Adipocyte (in vitro differentiated cells): ENCODE measurements at regions not wholly inside any gene's neighbourhood (a gene's known extent, or its start where the extent isn't known, plus 50 kb on each side); places are given as distances from the start of the nearest gene placed in this dataset.
"Not testable (repeated sequence)": the region's sequence is repeated elsewhere in the genome, so short reads cannot be mapped to it uniquely, and the experiment has no call there.

Experiments used
- DNase-seq: peaks from one replicate; pipeline ENCODE4 v3.0.0-alpha.2; 2015; ENCODE audit warnings: low read depth
- H3K27me3 ChIP-seq: replicated peaks from 2 replicates; pipeline ENCODE4 v1.7.0; 2013; ENCODE audit warnings: mild to moderate bottlenecking, low read length, moderate library complexity; ENCODE audit not compliant: control insufficient read depth, insufficient read depth
- H3K36me3 ChIP-seq: 2 replicates; pipeline ENCODE4 v1.7.0; 2013; ENCODE audit warnings: low read length, mild to moderate bottlenecking, moderate library complexity; ENCODE audit not compliant: control insufficient read depth, insufficient read depth, severe bottlenecking
- H3K4me1 ChIP-seq: 2 replicates; pipeline ENCODE4 v1.7.0; 2013; ENCODE audit warnings: mild to moderate bottlenecking, low read length, moderate library complexity; ENCODE audit not compliant: control insufficient read depth, insufficient read depth
- H3K4me3 ChIP-seq: 2 replicates; pipeline ENCODE4 v1.7.0; 2013; ENCODE audit warnings: mild to moderate bottlenecking, low read length, moderate library complexity
- H3K9ac ChIP-seq: 2 replicates; pipeline ENCODE4 v1.7.0; 2013; ENCODE audit warnings: mild to moderate bottlenecking, low read length, moderate library complexity
- H3K9me3 ChIP-seq: 2 replicates; pipeline ENCODE4 v1.7.0; 2013; ENCODE audit warnings: mild to moderate bottlenecking, low read length, moderate library complexity; ENCODE audit not compliant: control insufficient read depth

- not testable (repeated sequence) for H3K36me3 ChIP-seq, H3K4me3 ChIP-seq, H3K9ac ChIP-seq, DNase-seq, H3K9me3 ChIP-seq, H3K27me3 ChIP-seq
- peaks cover 12% of the 10 kb centered on the region for H3K4me1 ChIP-seq
Observed at GRCh38 chr18:7178568-7178967, 52.3 kb upstream of the LRRC30 start.

GRCh38 chr18:7177116-7177744 is 53.7 kb upstream of the LRRC30 start:
- H3K4me3 ChIP-seq: no peak overlapping the region
- H3K27me3 ChIP-seq: no peaks in the 10 kb centered on the region
- DNase-seq: peak; percentile 92
- H3K4me1 ChIP-seq: peaks cover 12% of the 10 kb centered on the region
- H3K36me3 ChIP-seq: no peaks in the 10 kb centered on the region
- H3K9me3 ChIP-seq: no peaks in the 10 kb centered on the region
- H3K9ac ChIP-seq: peak overlapping the region; percentile 60

- Histone ChIP-seq H3K4me3 (no peak overlapping the region), H3K4me1 (peaks cover 12% of the 10 kb centered on the region), H3K9me3 (no peaks in the 10 kb centered on the region), H3K36me3 (no peaks in the 10 kb centered on the region), H3K27me3 (peaks cover 6% of the 10 kb centered on the region), H3K9ac (no peak overlapping the region)
- peak; percentile 22 for DNase-seq
Observed at GRCh38 chr18:7174344-7175095, 56.4 kb upstream of the LRRC30 start.

GRCh38 chr18:7173216-7173615 is 55.6 kb upstream of the LAMA1 start:
- Histone ChIP-seq H3K4me3 (no peak overlapping the region), H3K36me3 (no peaks in the 10 kb centered on the region), H3K9me3 (no peaks in the 10 kb centered on the region), H3K9ac (no peak overlapping the region), H3K4me1 (peaks cover 12% of the 10 kb centered on the region), H3K27me3 (peaks cover 6% of the 10 kb centered on the region)
- DNase-seq: no peak

- Histone ChIP-seq H3K4me1 (peaks cover 12% of the 10 kb centered on the region), H3K27me3 (peaks cover 6% of the 10 kb centered on the region), H3K36me3 (no peaks in the 10 kb centered on the region), H3K9me3 (no peaks in the 10 kb centered on the region), H3K4me3 (no peak overlapping the region), H3K9ac (no peak overlapping the region)
- no peak for DNase-seq
Observed at GRCh38 chr18:7172611-7173010, 55.0 kb upstream of the LAMA1 start.

- no peak for DNase-seq
- Histone ChIP-seq H3K36me3 (no peaks in the 10 kb centered on the region), H3K9me3 (no peaks in the 10 kb centered on the region), H3K4me1 (peaks cover 6% of the 10 kb centered on the region), H3K9ac (no peak overlapping the region), H3K4me3 (no peak overlapping the region), H3K27me3 (peaks cover 6% of the 10 kb centered on the region)
Observed at GRCh38 chr18:7170292-7170691, 52.7 kb upstream of the LAMA1 start.

GRCh38 chr18:7169601-7170000 is 52.0 kb upstream of the LAMA1 start:
- Histone ChIP-seq H3K4me3 (no peak overlapping the region), H3K4me1 (peaks cover 3% of the 10 kb centered on the region), H3K9me3 (no peaks in the 10 kb centered on the region), H3K9ac (no peak overlapping the region), H3K27me3 (peaks cover 6% of the 10 kb centered on the region), H3K36me3 (no peaks in the 10 kb centered on the region)
- DNase-seq: no peak

- Histone ChIP-seq H3K4me3 (no peak overlapping the region), H3K9me3 (no peaks in the 10 kb centered on the region), H3K36me3 (no peaks in the 10 kb centered on the region), H3K27me3 (peaks cover 6% of the 10 kb centered on the region), H3K4me1 (peaks cover 4% of the 10 kb centered on the region), H3K9ac (no peak overlapping the region)
- no peak for DNase-seq
Observed at GRCh38 chr18:7168408-7168807, 50.8 kb upstream of the LAMA1 start.
